Fibroblast of lung (primary cell): ENCODE measurements at regions not wholly inside any gene's neighbourhood (a gene's known extent, or its start where the extent isn't known, plus 50 kb on each side); places are given as distances from the start of the nearest gene placed in this dataset.
A peak's percentile ranks its signal among the peaks of the same experiment; 100 is the strongest.

Experiments
- DNase-seq, 2 donors: peaks; one replicate each; pipeline versions ENCODE4 v3.0.0 to v3.0.0-alpha.2; 2010; ENCODE audit warnings: low read depth in 2 of 2
- H2AFZ ChIP-seq: 2 replicates; pipeline ENCODE4 v1.5.1; 2012; ENCODE audit warnings: low read length, control low read depth, inconsistent platforms
- H3K27ac ChIP-seq: 2 replicates; pipeline ENCODE4 v1.5.1; 2011; ENCODE audit warnings: low read length, control low read depth; ENCODE audit not compliant: insufficient read depth
- H3K27me3 ChIP-seq: 2 replicates; pipeline ENCODE4 v1.5.1; 2011; ENCODE audit warnings: mild to moderate bottlenecking, low read length; ENCODE audit not compliant: control insufficient read depth, insufficient read depth
- H3K36me3 ChIP-seq: 2 replicates; pipeline ENCODE4 v1.5.1; 2011; ENCODE audit warnings: low read length; ENCODE audit not compliant: control insufficient read depth, insufficient read depth
- H3K4me1 ChIP-seq: 2 replicates; pipeline ENCODE4 v1.5.1; 2011; ENCODE audit warnings: low read length; ENCODE audit not compliant: control insufficient read depth, insufficient read depth; ENCODE audit errors: extremely low read depth
- H3K4me2 ChIP-seq: 2 replicates; pipeline ENCODE4 v1.5.1; 2011; ENCODE audit warnings: low read length, control low read depth; ENCODE audit not compliant: insufficient read depth; ENCODE audit errors: extremely low read depth
- H3K4me3 ChIP-seq, 4 experiments: fragments of 200-600 bp in 1 of 4; sonication (generic) in 1 of 4; replicated peaks in 1 of 4; 2 replicates each; pipeline ENCODE4 v1.5.1; 2011 to 2016; ENCODE audit warnings: low read length in 4 of 4, low read depth in 3 of 4, mild to moderate bottlenecking in 3 of 4, control low read depth in 2 of 4, inconsistent platforms in 1 of 4, mixed read lengths in 1 of 4; ENCODE audit not compliant: insufficient read depth in 1 of 4; ENCODE audit errors: control extremely low read depth in 1 of 4
- H3K79me2 ChIP-seq: 2 replicates; pipeline ENCODE4 v1.5.1; 2012; ENCODE audit warnings: mild to moderate bottlenecking, low read length, inconsistent platforms; ENCODE audit not compliant: control insufficient read depth, insufficient read depth
- H3K9ac ChIP-seq: 2 replicates; pipeline ENCODE4 v1.5.1; 2011; ENCODE audit warnings: mild to moderate bottlenecking, low read length, control low read depth; ENCODE audit not compliant: insufficient read depth
- H3K9me3 ChIP-seq: 2 replicates; pipeline ENCODE4 v1.5.1; 2012; ENCODE audit warnings: low read depth, low read length; ENCODE audit not compliant: control insufficient read depth, insufficient read depth
- H4K20me1 ChIP-seq: 2 replicates; pipeline ENCODE4 v1.5.1; 2011; ENCODE audit warnings: low read length; ENCODE audit not compliant: control insufficient read depth, insufficient read depth; ENCODE audit errors: extremely low read depth
- CTCF ChIP-seq, 2 donors: IDR thresholded peaks in 1 of 2; conservative IDR thresholded peaks in 1 of 2; 1 replicate in 1 of 2; 2 replicates in 1 of 2; pipeline ENCODE4 v1.5.1; 2011 to 2012; ENCODE audit warnings: low read length in 2 of 2, control low read depth in 1 of 2, inconsistent platforms in 1 of 2, low read depth in 1 of 2, mild to moderate bottlenecking in 1 of 2
- EZH2 ChIP-seq: IDR thresholded peaks from 2 replicates; pipeline ENCODE4 v1.5.1; 2012; ENCODE audit warnings: low read length, control low read depth, mild to moderate bottlenecking; ENCODE audit errors: missing control alignments

- H3K79me2 ChIP-seq = no peaks in the 10 kb centered on the region
- H3K36me3 ChIP-seq = no peaks in the 10 kb centered on the region
- no peak overlapping the region for H3K9ac ChIP-seq
- no peaks in the 10 kb centered on the region for H3K9me3 ChIP-seq
- H3K27ac ChIP-seq = no peak overlapping the region
- DNase-seq = no peak
- no peaks in the 10 kb centered on the region for H3K4me1 ChIP-seq
- no peak overlapping the region for H3K4me2 ChIP-seq
- no peak overlapping the region for H3K4me3 ChIP-seq
- TF ChIP-seq EZH2 (no peak), CTCF (conservative IDR thresholded peaks at IDR 0.05 in 1 of 2, IDR thresholded peaks at IDR 0.05 in 1 of 2; ENCODE audit: low read depth in 1 of 2, low read length in 2 of 2) (no peak)
- H3K27me3 ChIP-seq = no peaks in the 10 kb centered on the region
- no peaks in the 10 kb centered on the region for H4K20me1 ChIP-seq
- no peak overlapping the region for H2AFZ ChIP-seq
Measured at GRCh38 chr2:6605836-6606505, 259.7 kb downstream of the CMPK2 start.

- no peak overlapping the region for H2AFZ ChIP-seq
- H3K4me1 ChIP-seq = no peaks in the 10 kb centered on the region
- H3K79me2 ChIP-seq = no peaks in the 10 kb centered on the region
Measured at GRCh38 chr2:6617794-6618193, 247.9 kb downstream of the CMPK2 start.

GRCh38 chr2:6618201-6618600 lies 247.5 kb downstream of the CMPK2 start:
- no peak overlapping the region for H3K27ac ChIP-seq
- peak in 1 of 2 donors; percentile 1 for DNase-seq
- H4K20me1 ChIP-seq = no peaks in the 10 kb centered on the region
- H3K9ac ChIP-seq = no peak overlapping the region
- no peak overlapping the region for H2AFZ ChIP-seq
- no peaks in the 10 kb centered on the region for H3K27me3 ChIP-seq
- no peaks in the 10 kb centered on the region for H3K36me3 ChIP-seq
- H3K4me1 ChIP-seq = no peaks in the 10 kb centered on the region
- no peaks in the 10 kb centered on the region for H3K79me2 ChIP-seq
- no peak for TF ChIP-seq EZH2
- TF ChIP-seq CTCF (conservative IDR thresholded peaks at IDR 0.05 in 1 of 2, IDR thresholded peaks at IDR 0.05 in 1 of 2; ENCODE audit: low read depth in 1 of 2, low read length in 2 of 2) = no peak
- no peaks in the 10 kb centered on the region for H3K9me3 ChIP-seq
- no peak overlapping the region for H3K4me3 ChIP-seq
- no peak overlapping the region for H3K4me2 ChIP-seq

More at GRCh38 chr2:6617794-6618193, 247.9 kb downstream of the CMPK2 start:
- H3K36me3 ChIP-seq = no peaks in the 10 kb centered on the region
- TF ChIP-seq CTCF (conservative IDR thresholded peaks at IDR 0.05 in 1 of 2, IDR thresholded peaks at IDR 0.05 in 1 of 2; ENCODE audit: low read depth in 1 of 2, low read length in 2 of 2) (no peak), EZH2 (no peak)
- H3K9me3 ChIP-seq = no peaks in the 10 kb centered on the region
- H3K4me2 ChIP-seq = no peak overlapping the region
- no peak overlapping the region for H3K27ac ChIP-seq
- H3K9ac ChIP-seq = no peak overlapping the region
- no peaks in the 10 kb centered on the region for H4K20me1 ChIP-seq
- DNase-seq = no peak
- no peaks in the 10 kb centered on the region for H3K27me3 ChIP-seq
- H3K4me3 ChIP-seq = no peak overlapping the region
